GM18511 (cell line): ENCODE measurements at regions not wholly inside any gene's neighbourhood (a gene's known extent, or its start where the extent isn't known, plus 50 kb on each side); places are given as distances from the start of the nearest gene placed in this dataset.

Source experiments
- ATAC-seq: cut with Tn5 transposase; IDR thresholded peaks from one replicate; pipeline ENCODE4 v1.9.1; 2021; ENCODE audit warnings: mild to moderate bottlenecking, moderate library complexity; ENCODE audit not compliant: unreplicated experiment

DNA sequence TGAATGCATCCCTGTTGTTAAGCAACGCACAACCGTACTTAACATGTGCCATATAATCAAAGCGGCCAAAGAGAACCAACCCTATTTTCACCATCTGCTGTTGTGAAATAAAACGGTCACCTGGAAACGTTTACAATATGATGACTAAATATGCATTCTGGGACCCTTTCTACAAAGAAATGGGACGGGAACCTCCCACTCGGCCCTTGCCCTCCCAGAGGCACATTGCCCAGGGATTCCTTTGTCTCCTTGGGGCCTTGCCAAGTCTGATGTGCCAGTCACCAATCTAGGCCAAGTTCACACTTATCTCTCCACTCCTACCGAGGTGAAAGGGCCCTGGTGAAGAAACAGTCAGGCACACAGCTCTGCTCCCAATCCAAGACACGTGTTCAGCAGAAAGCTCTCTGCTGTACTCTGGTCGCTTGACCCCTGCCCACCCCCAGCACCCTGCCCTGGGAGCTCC lies 427.4 kb upstream of the JARID2 start:
- ATAC-seq: no peak

DNA sequence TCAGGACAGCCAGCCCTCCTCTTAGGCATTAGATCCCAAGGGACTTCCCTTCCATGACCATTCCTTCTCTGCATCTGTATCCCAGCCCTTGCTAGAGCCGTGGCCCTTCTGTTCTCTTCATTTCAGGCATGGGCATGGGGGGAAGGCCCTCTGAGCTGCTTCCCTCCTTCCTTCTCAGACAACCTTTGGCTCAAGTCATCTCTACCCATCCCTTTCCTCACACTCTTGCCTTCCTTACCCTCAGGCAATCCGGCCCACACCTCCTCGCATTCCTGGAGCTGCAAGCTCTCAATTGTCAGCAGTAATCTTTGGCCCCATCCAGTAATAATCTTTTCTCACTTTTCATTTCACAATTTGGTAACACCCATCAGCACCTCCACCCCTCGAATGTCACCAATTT lies 426.9 kb upstream of the JARID2 start:
- no peak for ATAC-seq

DNA sequence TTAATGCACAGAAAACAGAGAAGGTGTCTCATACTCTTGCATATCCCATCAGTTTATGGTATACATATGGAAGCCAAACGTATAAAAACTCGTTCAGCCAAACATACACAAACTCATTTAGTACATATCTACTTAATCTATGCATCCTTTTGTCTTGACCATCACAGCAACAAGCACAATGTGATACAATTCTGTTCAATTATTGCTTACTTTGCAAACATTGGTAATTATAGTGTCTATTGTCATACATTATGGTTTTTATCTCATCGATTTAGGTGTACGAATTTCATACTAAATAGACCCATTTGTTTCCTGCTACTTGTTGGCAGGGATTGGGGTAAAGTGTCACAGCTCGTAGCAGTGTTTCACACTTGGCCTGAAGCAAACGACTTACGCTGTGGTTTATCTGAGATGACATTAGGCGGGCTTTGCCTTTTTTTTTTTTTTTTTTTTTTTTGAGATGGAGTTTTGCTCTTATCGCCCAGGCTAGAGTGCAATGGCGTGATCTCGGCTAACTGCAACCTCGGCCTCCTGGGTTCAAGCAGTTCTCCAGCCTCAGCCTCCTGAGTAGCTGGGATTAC lies 425.9 kb upstream of the JARID2 start:
- ATAC-seq: no peak

DNA sequence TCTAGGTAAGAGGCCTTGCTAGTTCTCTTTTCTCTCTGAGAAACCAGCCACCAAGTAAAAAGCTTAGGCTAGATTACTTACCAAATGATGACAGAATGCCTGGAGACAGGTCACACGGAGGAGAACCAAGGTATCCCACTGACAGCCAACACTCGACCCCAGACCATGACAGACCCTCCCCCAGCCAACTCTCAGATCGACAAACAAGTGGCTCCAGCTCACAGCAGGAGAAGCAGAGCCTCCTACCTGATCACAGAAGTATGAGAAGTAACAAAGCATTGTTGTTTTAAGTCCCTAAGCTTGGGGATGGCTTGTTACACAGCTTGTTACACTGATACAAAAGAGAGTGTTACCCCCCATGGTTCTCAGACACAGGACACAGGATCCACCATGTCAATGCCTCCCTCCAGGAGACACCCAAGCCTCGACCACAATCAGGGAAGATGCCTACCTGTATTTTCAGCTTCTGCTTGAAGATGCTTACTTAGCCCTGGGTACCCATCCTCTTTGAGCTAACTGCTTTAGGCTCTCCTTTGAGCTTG lies 423.8 kb upstream of the JARID2 start:
- no peak for ATAC-seq

DNA sequence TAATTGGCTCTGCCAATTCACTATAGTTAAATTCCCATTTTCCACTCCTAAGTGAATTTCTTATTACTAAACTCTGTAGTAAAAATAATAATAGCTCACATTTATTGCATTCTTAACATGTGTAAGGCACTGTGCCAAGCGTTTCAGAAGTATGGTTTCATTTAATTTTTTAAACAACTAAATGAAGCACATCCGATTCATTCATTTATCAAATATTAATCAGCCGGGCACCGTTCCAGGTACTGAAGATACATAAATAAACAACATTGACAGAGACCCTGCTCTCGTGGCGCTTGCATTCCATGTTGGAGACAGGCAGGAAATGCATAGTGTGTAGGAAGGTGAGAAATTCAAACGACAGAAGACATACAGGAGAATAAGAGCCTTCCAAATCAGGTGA lies 423.2 kb upstream of the JARID2 start:
- ATAC-seq: no peak

DNA sequence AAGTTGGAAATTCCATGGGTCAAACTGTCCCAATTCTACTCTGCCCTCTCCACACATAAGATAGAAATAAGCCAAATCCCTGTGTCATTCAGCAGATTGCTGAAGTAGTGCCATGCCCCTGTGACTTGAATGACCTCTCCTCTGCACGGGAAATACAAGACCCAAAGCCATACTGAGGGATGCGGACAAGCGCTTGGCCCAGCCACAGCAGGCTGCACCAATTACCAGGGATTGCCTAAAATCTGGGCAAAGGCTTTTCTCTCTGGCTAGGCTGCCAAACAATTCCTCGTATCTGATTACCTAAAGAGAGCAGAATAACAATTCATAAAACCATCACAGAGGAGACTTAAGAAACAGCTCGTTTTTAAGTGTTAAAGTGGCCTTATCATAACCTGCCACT lies 421.8 kb upstream of the JARID2 start:
- no peak for ATAC-seq

DNA sequence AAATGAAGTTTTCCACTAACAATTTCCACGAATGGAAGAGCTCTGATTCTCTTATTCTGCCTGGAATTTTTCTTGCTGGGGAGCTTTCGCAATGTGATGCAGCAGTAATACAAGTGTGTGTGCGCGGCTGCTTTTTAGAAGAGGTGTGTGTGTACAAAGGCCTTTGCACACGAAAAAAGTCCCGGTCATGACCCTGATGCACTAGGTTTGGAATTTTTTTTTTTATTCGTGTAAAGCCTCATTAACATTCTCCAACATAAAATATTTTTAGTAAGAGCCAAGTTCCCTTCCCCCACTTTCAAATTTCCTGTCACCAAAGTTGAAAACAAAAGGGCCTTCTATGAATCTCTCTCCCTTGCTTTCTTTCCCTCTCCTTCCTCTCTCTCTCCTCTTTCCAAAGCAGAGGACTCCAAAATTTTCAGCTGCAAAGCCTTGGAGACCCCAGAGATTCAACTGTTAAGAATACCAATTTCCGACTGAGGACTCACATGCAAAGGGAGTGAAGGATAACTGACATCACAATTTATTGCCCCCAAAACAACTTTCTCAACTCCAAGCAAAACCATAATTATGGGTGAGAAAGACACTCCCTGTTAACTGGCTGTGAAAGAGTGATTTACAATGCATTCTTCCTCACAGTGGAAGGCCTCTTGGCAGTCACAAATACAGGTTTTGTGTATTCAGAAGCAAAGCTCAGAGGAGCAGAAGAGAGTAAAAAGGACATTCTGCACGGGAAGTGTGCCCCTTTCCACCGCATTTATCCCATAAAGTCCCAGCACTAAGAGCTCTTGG lies 421.2 kb upstream of the JARID2 start:
- no peak for ATAC-seq

DNA sequence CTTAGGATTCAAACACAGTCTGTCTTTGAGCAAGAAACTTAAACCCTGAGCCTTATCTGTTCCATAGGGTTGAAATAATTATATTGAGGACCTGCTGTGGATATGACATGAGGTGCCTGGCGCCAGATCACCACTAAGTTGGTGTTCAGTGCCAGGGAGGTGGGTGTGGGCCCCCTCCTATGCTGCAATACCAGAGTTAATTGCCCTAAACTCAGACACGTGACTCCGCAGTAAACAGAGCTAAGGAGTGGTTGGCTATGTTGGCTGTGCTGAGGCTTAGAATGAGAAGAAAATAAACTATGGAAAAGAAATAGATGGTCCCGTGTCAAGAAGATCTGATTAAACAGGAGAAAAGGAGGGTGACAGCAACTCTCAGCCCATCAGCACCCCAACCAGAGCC lies 419.4 kb upstream of the JARID2 start:
- no peak for ATAC-seq

DNA sequence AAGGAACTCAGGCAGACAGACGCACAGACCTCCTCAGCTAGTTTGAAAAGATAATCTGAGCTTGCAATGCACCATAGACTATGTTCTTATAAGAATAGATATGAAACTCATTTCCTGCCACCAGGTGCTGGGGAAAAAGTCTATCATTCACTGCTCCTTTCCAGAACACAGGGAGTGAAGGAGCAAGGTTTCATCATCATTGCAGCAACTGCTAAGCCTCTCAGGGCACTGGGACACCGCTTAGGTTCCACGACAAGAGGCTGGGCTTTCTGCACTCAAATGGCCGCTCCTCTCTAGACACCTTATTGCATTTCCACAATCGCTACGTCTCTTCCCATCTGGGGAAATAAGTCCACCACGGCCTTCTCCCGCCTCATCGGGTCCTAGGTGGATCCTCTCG lies 418.5 kb upstream of the JARID2 start:
- ATAC-seq: no peak

DNA sequence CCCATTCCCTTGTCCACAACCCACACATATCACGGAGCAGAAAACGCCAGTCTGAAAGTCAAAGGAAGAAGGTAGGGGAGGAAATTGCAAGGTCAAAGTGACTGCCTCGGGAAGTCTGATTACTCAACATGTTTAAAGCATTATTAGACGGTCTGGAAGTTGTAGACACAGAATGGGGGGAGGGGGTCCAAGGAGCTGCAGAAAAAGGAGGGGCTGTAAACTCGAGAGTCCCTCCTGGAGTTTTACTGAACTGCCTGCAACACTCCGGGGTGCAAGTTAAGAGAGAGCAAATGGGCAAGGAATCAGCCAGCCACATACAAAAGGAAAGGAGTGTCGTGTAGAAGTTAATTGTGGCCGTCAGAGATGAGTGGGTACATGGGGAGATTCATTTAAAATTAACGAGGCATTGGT lies 417.7 kb upstream of the JARID2 start:
- no peak for ATAC-seq

DNA sequence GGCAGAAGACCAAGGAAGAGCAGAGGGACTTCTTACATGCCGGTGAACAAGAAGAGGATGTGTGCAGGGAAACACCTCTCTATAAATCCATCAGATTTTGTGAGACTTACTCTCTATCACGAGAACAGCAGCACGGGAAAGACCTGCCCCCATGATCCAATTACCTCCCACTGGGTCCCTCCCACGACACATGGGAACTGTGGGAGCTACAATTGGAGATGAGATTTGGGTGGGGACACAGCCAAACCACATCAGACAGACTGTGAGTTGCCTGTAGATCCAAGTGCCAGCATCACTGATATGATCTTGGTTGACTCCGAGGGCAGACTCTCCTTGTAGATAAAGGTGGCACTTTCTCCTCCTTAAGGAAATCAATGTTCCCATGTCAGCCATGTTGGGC lies 414.8 kb upstream of the JARID2 start:
- no peak for ATAC-seq

DNA sequence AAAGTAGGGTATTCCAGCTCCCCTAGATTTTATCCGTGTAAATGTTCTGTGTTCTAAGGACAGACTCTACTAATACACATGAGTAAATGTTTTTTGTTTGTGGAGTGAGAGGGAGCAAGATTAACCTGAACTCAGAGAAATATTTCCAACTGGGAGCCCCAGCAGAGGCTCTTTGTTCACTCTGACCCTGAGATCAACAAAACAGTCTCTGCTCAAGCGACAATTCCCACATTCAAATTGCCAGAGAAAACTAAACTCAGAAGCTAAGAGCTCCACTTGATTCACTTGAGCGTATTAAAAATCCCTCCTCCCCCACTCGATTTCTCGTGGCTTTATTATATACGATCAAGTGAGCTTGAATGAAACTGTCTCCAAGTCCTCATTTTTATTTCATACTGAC lies 413.9 kb upstream of the JARID2 start:
- no peak for ATAC-seq

DNA sequence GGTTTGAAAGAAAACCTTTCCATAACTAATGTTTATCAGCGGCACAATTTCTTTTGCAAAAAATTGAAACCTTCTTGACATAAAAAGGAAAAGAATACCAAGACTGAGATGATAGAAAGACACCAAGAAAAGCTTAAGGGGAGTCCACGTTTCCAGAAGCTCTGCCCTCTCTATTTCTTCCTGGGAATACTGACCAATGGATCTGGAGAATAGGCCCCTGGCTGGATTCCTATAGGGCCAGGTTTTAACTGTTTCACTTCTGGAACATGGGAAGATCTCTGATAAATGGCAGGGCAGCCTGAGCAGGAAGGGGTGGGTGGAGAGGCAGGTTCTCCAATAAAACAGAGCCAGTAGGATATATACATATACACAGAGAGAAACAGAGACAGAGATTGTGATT lies 413.4 kb upstream of the JARID2 start:
- no peak for ATAC-seq

DNA sequence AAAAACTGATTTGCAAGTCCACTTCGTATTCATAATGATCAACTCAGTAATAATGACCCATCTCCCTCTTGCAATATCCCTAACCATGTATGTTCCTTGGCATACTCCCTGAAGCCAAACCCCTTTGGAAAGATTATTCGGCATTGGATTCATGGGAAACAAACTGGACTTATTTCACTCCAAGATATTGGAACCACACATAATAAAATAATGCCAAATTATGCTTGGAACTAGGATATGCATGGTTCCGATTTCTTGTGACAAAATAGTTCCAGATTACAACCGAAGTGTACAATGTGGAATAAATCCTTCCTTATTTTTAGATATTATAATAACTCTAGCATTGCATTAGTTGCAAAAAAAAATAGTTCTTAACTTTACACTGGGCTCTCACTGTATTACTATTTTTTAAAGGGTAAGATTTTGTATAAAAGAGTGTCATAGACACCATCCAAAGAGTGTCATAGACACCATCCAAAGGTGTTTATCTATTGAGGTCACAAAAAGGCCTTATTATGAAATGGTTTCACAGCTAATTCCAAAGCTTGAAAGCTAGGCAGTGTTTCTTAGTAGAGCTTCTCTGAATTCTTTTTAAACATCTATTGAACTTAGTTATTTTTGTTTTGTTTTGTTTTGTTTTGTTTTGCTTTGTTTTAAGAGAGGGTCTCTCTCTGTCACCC lies 410.9 kb upstream of the JARID2 start:
- ATAC-seq: no peak

DNA sequence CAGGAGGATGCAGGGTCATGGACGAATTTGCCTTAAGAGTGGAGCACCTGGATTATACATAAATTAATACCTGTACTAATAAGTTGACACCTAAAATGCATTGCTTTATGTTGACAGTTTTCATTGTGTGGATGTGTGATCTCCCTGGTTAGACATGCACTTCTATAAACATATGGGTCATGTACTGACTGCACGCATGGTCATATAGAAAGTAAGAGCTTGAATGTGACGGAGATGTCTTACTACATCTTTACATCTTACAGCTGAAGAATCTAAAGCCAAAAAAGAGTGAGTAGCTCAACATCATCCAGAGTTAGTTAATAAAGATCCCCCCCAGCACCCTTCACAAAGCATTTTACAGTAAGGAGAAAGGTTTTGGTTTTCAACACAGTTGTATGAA lies 408.4 kb upstream of the JARID2 start:
- no peak for ATAC-seq

DNA sequence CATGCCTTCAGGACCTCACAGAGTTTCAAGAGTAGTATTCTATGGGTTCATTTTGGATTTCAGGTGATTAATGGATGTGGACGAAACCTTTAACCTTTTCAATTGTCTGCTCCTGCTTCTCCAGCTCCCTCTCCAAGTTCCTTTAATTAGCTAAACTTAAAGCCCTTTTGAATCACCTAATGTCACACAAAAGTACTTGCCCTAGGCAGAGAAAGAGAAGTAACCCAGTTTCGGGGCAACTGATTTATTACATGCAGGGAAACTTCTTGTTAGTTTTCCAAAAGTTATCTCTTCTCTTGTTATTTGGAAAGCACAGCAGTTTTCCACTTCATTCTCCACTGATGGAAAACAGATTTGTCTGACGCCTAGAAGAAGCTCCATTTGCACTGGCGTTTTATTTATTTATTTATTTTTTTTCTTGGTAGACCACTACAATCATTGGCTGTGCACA lies 407.7 kb upstream of the JARID2 start:
- ATAC-seq: no peak

DNA sequence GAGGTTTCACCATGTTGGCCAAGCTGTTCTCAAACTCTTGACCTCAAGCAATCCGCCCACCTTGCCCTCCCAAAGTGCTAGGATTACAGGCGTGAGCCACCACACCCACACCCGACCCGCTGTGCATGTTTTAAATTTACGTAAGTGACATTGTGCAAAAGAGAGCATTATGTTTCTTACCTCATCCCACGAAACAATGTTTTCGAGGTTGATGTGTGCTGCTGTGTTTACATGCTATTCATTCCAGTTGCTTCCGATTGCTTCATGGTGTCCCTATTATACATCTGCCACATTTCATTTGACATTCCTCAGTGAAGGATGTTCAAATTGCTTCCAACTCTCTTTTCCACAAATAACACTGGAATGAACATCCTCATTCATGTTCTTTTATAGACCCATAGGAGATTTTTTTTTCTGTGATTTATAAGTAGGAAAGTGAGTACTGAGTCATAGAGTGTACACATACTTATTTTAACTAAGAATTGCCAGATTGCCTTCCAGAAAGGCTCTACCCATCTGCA lies 403.9 kb upstream of the JARID2 start:
- no peak for ATAC-seq

DNA sequence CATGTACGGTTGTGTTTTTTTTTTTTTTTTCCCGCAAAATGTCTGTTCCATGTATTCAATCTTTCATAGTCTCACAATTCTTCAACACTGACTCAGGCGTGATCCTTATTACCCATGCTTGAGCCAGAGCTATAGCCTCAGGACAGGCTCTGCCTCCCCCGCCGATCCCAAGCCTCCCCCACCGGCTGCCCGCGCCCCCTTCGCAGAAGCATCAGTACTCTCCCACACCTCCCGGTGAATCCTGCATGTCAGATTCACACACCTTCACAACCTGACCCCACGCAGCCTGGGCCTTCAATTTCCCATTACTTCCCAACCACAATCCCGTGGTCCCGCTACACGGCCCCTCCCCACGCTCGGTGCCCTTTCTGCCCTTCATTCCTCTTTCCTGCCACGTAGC lies 401.5 kb upstream of the JARID2 start:
- no peak for ATAC-seq

DNA sequence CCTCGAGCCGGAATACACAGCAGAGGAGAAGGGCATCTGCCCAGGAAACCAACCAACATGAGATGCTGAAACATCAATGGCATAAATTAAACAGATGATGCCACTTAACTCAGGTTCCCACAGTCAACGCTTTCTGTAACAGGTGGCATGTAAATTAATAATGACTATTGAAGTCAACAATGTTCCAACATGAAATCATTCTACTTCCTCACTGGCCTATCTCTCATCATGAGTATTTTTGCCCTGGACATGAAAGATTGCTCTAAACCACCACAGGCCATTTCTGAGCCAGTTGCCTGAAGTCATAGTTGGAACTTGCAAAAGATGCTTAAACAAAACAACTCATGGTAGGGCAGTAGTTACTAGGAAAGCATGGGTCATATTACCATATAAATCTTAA lies 397.9 kb upstream of the JARID2 start:
- no peak for ATAC-seq

DNA sequence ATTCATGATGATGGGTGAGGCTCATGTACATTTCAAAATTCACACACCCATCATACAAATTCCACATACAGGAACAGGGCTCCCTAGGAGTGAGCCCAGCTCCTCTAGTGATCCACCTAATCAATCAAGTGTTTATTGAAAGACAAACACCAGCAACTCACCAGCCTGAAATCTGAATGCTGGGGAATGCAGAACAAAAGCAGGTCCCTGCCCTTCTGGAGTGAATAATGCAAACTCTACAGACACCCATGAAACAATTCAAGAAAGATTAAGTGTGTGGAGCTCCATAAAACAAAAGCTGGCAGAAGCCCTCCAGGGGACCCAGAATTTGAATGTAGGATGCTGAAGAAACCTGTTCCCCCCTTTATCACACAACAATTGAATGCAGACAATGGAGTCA lies 396.7 kb upstream of the JARID2 start:
- no peak for ATAC-seq

DNA sequence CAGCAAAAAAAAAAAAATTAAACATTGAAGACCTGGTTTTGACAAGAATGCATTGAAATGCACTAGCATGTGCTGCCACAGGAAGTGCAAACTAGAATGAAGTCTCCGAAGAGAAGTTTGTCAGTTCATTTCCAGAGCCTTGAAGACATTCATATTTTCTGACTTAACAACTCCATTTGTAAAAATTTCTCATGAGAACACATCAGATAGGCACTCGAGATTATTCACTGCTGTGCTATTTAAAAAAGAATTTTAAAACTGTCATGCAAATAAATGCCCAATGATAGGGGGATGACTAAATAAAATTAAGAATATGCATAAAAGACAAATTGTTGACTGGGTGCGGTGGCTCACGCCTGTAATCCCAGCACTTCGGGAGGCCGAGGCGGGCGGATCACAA lies 394.6 kb upstream of the JARID2 start:
- no peak for ATAC-seq

DNA sequence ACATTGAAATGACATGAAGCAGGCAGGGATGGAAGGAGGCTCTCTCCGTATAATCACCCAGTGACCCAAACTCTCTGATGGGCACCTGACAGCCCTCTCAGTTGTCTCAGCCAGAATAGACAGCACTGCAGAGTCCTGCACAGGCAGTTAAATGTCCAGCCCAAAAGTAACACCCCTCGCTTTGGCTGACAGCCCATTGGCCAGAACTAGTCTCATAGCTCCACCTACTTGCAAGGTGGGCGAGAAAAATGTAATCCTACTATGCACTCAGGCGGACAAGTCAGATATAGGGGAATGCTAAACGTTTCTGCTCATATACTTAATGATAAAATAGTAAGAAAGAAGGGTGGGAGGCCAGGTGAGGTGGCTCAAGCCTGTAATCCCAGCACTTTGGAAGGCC lies 393.5 kb upstream of the JARID2 start:
- ATAC-seq: no peak
